ENCODE measurements at regions not wholly inside any gene's neighbourhood (a gene's known extent, or its start where the extent isn't known, plus 50 kb on each side); places are given as distances from the start of the nearest gene placed in this dataset.

GRCh38 chr5:73256012-73256411, 83.0 kb downstream of the TMEM174 start:
- TF ChIP-seq POLR2A (IDR thresholded peaks at IDR 0.05; ENCODE audit: low read length) (no peak), GATA1 (IDR thresholded peaks at IDR 0.05; ENCODE audit: low read depth, low read length) (no peak)

All from erythroblast (primary cell).